Inflammatory macrophage (primary cell): ENCODE measurements at regions not wholly inside any gene's neighbourhood (a gene's known extent, or its start where the extent isn't known, plus 50 kb on each side); places are given as distances from the start of the nearest gene placed in this dataset.
"Not testable (repeated sequence)": the region's sequence is repeated elsewhere in the genome, so short reads cannot be mapped to it uniquely, and the experiment has no call there.

Experiments used
- DNase-seq, 2 donors: peaks; one replicate each; pipeline ENCODE4 v3.0.0-alpha.2; 2020 to 2022

DNA sequence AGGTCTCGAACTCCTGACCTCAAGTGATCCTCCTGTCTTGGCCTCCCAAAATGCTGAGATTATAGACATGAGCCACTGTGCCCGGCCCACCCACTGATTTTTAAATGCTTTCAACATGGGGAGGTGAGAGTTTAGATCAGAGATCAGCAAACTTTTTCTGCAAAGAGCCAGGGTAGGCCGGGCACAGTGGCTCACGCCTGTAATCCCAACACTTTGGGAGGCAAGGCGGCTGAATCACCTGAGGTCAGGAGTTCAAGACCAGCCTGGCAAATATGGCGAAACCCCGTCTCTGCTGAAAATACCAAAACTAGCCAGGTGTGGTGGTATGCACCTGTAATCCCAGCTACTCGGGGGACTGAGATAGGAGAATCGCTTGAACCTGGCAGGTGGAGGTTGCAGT lies 88.3 kb upstream of the LHX1 start:
- DNase-seq, result not testable (repeated sequence)

DNA sequence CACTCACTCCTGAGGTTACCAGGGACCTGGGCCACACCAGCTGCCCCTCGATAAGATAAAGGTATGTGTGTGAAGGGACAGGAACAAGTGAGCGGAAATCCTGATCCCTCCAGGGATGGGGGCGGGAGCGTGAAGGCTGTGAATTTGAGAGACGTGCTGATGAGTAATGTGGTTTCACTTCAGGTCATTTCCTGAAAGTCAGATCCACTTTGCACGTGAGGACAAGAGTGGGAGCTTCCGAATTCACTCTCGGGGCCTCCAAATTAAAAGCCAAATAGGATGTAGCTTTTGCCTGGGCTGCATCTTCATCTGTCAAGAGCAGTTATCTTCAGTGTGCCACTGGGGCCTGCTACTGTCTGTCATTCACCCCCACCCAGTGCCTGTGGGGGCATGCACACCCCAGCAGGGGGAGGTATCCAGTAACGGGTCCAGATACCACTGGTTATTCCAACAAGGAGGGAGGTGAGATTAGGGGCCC lies 87.4 kb upstream of the LHX1 start:
- DNase-seq, result peak in 1 of 2 donors; percentile 2

DNA sequence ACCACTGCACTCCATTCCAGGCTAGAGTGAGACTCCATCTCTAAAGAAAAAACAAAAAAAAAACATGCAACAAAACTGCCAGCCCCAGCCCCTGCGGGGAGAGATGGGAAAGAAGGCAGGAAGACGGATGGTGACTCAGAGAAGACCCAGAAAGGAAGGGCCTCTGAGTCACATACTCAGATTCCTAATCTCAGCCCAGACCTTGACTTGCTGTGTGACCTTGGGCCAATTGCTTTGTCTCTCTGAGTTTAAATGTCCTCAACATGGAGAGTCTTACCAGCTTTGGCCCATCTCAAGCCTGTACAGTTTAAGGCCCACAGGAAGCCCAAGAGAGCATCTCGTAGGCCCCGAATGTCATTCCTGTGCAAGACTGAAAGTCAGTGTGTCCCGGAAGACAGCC lies 86.5 kb upstream of the LHX1 start:
- DNase-seq, result no peak

DNA sequence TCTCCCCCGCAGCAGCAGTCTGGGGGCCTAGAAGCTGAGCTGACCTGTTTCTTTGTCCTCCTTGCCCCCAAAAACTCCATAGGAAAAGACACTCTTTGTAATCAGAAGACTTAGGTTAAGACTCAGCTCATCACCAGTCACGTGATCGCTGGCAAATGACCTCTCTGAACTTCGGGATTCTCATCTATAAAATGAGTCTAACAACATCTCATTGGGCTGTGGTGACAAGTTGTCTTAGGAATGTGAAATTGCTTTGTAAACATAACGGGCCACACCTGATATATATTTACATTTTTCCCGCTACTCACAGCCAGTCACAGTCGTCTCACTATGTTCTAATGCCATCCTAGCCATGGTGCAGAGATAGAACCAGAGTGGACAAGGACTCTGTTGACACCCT lies 86.0 kb upstream of the LHX1 start:
- no peak for DNase-seq

DNA sequence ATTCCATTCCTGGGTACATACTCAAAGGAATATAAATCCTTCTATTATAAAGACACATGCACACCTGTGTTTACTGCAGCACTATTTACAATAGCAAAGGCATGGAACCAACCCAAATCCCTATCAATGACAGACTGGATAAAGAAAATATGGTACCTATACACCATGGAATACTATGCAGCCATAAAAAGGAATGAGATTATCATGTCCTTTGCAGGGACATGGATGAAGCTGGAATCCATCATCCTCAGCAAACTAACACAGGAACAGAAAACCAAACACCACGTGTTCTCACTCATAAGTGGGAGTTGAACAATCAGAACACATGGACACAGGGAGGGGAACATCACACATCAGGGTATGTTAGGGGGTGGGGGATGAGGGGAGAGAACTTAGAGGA lies 84.8 kb upstream of the LHX1 start:
- not testable (repeated sequence) for DNase-seq

DNA sequence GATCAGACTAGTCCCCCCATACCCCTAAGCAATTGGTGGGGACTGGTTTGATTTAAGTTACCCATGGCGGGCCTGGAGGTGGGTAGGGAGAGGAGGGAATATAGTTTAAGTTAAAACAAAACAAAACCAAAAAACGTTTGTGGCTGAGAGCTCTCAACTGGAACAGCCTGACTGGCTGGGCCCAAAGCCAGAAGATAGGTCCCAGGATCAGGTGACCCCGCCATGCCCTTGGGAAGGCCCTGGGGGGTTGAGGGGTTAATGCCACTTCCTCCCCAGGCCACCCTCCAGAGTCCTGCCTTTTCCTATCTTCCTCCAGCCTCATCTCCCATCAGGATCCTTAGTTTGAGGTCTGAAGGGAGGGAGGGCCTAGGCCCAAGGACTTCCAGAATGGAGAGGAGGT lies 82.3 kb upstream of the LHX1 start:
- no peak for DNase-seq

DNA sequence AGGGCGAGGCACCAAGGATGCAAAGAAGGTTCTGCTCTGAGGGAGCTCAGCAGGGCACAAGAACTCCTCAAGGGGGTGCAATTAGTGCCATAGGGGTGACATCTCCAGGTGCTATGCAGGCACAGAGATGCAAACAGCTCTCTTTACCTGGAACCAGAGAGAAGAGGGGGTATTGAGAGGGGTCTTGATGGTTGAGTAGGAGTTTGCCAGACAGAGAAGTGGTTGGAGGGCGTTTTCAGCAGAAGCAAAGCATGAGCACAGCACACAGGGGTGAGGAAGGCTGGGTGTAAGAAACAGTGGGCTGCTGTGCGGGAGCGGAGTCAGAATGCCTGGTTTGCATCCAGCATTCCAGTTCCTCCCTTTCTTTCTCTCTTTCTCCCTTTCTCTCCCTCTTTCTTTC lies 81.8 kb upstream of the LHX1 start:
- no peak for DNase-seq

DNA sequence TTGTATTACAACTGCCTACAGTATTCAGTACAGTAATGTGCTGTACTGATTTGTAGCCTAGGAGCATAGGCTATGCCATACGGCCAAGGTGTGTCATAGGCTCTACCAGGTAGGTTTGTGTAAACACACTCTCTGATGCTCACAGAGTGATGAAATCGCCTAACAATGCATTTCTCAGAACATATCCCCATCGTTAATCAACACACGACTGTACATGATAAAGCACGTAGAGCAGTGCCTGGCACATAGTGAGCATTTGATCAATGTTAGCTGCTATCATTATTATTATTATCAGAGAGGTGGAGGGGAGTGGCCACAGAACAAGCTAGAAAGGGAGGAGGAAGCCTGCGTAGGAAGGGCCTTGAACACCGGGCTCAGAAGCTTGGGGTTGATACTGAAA lies 81.1 kb upstream of the LHX1 start:
- DNase-seq, result no peak

DNA sequence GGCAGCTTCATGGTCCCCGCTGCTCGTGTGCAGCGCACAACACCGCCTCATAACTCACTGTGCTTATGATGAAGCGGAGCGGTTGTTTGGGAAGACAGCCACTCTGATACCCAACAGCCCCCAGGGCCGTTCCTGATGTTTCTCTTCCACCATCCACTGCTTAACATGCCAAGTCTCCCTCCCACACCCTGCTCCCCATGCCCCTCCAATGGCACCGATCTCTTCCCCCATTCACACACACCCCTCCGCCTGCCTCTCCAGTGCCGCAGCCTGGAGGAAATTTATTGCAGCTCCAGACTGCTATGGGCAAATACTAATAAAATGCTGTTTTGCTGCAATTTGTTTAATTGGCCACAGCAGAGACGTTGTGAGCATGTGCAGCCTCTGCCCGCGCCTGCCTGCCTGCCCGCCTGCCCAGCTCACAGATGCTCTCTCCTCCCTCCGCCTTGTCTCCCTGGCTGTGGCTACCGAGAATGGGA lies 80.3 kb upstream of the LHX1 start:
- DNase-seq, result no peak

GRCh38 chr17:36857698-36858097 lies 79.6 kb upstream of the LHX1 start:
- no peak for DNase-seq

GRCh38 chr17:36858119-36859002 lies 78.9 kb upstream of the LHX1 start:
- DNase-seq, result no peak

- no peak for DNase-seq
Observed at GRCh38 chr17:36859003-36859300, 78.3 kb upstream of the LHX1 start.

- DNase-seq, result no peak
Observed at GRCh38 chr17:36859706-36860105, 77.6 kb upstream of the LHX1 start.

GRCh38 chr17:36861531-36861930 lies 75.7 kb upstream of the LHX1 start:
- no peak for DNase-seq

GRCh38 chr17:36862116-36862920 lies 75.0 kb upstream of the LHX1 start:
- DNase-seq, result no peak

DNA sequence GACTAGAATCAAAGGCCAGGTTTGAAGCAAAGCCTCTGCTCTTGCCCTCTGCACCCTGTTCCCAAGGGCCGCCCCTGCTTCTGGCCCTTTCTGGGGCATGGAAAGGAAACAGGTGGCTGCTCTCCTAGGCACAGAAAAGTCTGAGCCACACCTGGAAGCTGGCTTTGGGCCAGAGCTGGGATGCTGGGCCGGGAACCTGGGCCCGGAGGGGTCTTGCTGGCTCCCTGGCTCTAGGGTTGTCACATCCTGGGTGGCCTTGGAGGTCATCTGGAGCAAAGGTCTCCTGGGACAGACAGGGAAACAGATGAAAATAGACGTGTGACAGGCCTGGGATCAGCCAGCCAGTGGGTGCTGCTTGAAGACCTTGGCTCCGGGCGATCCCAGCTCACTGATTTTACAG lies 74.1 kb upstream of the LHX1 start:
- DNase-seq, result no peak

- DNase-seq, result no peak
Observed at GRCh38 chr17:36863676-36864612, 73.3 kb upstream of the LHX1 start.

- no peak for DNase-seq
Observed at GRCh38 chr17:36864827-36865430, 72.3 kb upstream of the LHX1 start.

- DNase-seq, result no peak
Observed at GRCh38 chr17:36867716-36868341, 69.4 kb upstream of the LHX1 start.

- no peak for DNase-seq
Observed at GRCh38 chr17:36868777-36869176, 68.5 kb upstream of the LHX1 start.

DNA sequence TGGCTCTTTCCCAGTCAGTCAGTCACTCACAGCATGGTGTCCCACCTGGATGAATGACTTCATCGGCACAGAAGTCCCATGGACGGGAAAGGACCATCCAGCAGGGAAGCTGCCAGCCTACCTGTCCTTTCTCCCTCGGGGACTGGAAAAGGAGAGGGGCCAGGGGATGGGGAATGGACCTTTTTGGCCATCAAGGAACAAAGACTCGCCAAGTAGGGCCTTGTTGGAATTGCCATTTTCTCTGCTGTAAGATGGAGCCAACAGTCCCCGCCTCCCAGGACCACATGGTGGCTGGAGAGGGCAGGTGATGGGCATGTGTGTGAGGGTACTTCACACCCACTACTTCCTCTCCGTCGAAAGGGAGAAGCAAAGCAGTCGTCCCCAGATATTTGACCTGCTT lies 67.8 kb upstream of the LHX1 start:
- DNase-seq, result no peak
